IPS DF 19.7 (cell line): ENCODE measurements at regions not wholly inside any gene's neighbourhood (a gene's known extent, or its start where the extent isn't known, plus 50 kb on each side); places are given as distances from the start of the nearest gene placed in this dataset.

Source experiments
- DNase-seq: peaks from one replicate; pipeline ENCODE4 v3.0.0-alpha.2; 2013; ENCODE audit warnings: low read depth, low spot score

GRCh38 chr12:92466391-92467305, 236.1 kb upstream of the PLEKHG7 start:
- DNase-seq, result no peak

GRCh38 chr12:92465786-92466295, 236.9 kb upstream of the PLEKHG7 start:
- no peak for DNase-seq

- DNase-seq, result no peak
Observed at GRCh38 chr12:92464911-92465310, 237.9 kb upstream of the PLEKHG7 start.

GRCh38 chr12:92463171-92463570, 239.6 kb upstream of the PLEKHG7 start:
- DNase-seq, result no peak

GRCh38 chr12:92462527-92462926, 240.3 kb upstream of the PLEKHG7 start:
- DNase-seq, result no peak

- DNase-seq, result no peak
Observed at GRCh38 chr12:92462049-92462448, 240.7 kb upstream of the PLEKHG7 start.

- DNase-seq, result no peak
Observed at GRCh38 chr12:92459850-92460249, 242.9 kb upstream of the PLEKHG7 start.

GRCh38 chr12:92458996-92459395, 243.8 kb upstream of the PLEKHG7 start:
- no peak for DNase-seq

- no peak for DNase-seq
Observed at GRCh38 chr12:92457458-92458180, 245.2 kb upstream of the PLEKHG7 start.

GRCh38 chr12:92452763-92453162, 250.0 kb upstream of the PLEKHG7 start:
- no peak for DNase-seq

- DNase-seq, result no peak
Observed at GRCh38 chr12:92446083-92446460, 256.7 kb upstream of the PLEKHG7 start.

GRCh38 chr12:92445253-92446082, 257.3 kb upstream of the PLEKHG7 start:
- DNase-seq, result no peak

- no peak for DNase-seq
Observed at GRCh38 chr12:92444763-92445162, 258.0 kb upstream of the PLEKHG7 start.

- no peak for DNase-seq
Observed at GRCh38 chr12:92442782-92443181, 260.0 kb upstream of the PLEKHG7 start.

- no peak for DNase-seq
Observed at GRCh38 chr12:92440072-92440471, 262.7 kb upstream of the PLEKHG7 start.

GRCh38 chr12:92439420-92439805, 263.4 kb upstream of the PLEKHG7 start:
- no peak for DNase-seq

- no peak for DNase-seq
Observed at GRCh38 chr12:92438641-92439419, 264.0 kb upstream of the PLEKHG7 start.

- DNase-seq, result no peak
Observed at GRCh38 chr12:92437452-92437851, 265.3 kb upstream of the PLEKHG7 start.

GRCh38 chr12:92436856-92437255, 265.9 kb upstream of the PLEKHG7 start:
- no peak for DNase-seq

- DNase-seq, result no peak
Observed at GRCh38 chr12:92434607-92435025, 268.2 kb upstream of the PLEKHG7 start.
